ENCODE measurements at regions not wholly inside any gene's neighbourhood (a gene's known extent, or its start where the extent isn't known, plus 50 kb on each side); places are given as distances from the start of the nearest gene placed in this dataset.
A peak's percentile ranks its signal among the peaks of the same experiment; 100 is the strongest.

GRCh38 chr9:129410226-129410625 is 210.7 kb downstream of the C9orf50 start:
- no peak for DNase-seq

GRCh38 chr9:129408535-129409215 is 212.2 kb downstream of the C9orf50 start:
- DNase-seq: no peak

GRCh38 chr9:129407905-129408452 is 212.9 kb downstream of the C9orf50 start:
- DNase-seq: no peak

- DNase-seq: peak; percentile 26
Measured at GRCh38 chr9:129406278-129407225, 214.3 kb downstream of the C9orf50 start.

GRCh38 chr9:129405827-129406213 is 215.1 kb downstream of the C9orf50 start:
- no peak for DNase-seq

- DNase-seq: no peak
Measured at GRCh38 chr9:129405089-129405826, 215.6 kb downstream of the C9orf50 start.

GRCh38 chr9:129404621-129405020 is 216.3 kb downstream of the C9orf50 start:
- DNase-seq: no peak

GRCh38 chr9:129403779-129404620 is 216.9 kb downstream of the C9orf50 start:
- DNase-seq: no peak

- no peak for DNase-seq
Measured at GRCh38 chr9:129402931-129403778, 217.7 kb downstream of the C9orf50 start.

GRCh38 chr9:129402371-129402739 is 218.5 kb downstream of the C9orf50 start:
- DNase-seq: no peak

- DNase-seq: no peak
Measured at GRCh38 chr9:129401623-129402370, 219.1 kb downstream of the C9orf50 start.

- no peak for DNase-seq
Measured at GRCh38 chr9:129400971-129401622, 219.8 kb downstream of the C9orf50 start.

GRCh38 chr9:129400001-129400970 is 220.6 kb downstream of the C9orf50 start:
- DNase-seq: no peak

- no peak for DNase-seq
Measured at GRCh38 chr9:129399634-129399990, 221.3 kb downstream of the C9orf50 start.

GRCh38 chr9:129398961-129399633 is 221.0 kb upstream of the IER5L start:
- DNase-seq: no peak

GRCh38 chr9:129398101-129398960 is 220.3 kb upstream of the IER5L start:
- no peak for DNase-seq

- no peak for DNase-seq
Measured at GRCh38 chr9:129397335-129397734, 219.3 kb upstream of the IER5L start.

Data from CD4-positive, alpha-beta T cell treated with Interleukin-15 for 1 hour (primary cell).